ENCODE measurements at regions not wholly inside any gene's neighbourhood (a gene's known extent, or its start where the extent isn't known, plus 50 kb on each side); places are given as distances from the start of the nearest gene placed in this dataset.

- Mint-ChIP-seq H3K4me3 (no peak overlapping the region), H3K27ac (no peak overlapping the region), H3K27me3 (ENCODE audit: low read depth) (no peaks in the 10 kb centered on the region), H3K4me1 (ENCODE audit: low read depth) (no peaks in the 10 kb centered on the region), H3K9me3 (no peaks in the 10 kb centered on the region), H3K36me3 (ENCODE audit: low read depth) (no peaks in the 10 kb centered on the region)
Measured at GRCh38 chr6:163857421-163857820, 442.9 kb downstream of the QKI start.

GRCh38 chr6:163850874-163851273, 436.4 kb downstream of the QKI start:
- Mint-ChIP-seq H3K4me1 (ENCODE audit: low read depth) (no peaks in the 10 kb centered on the region), H3K27me3 (ENCODE audit: low read depth) (no peaks in the 10 kb centered on the region), H3K27ac (no peak overlapping the region), H3K9me3 (peaks cover 13% of the 10 kb centered on the region), H3K36me3 (ENCODE audit: low read depth) (no peaks in the 10 kb centered on the region), H3K4me3 (no peak overlapping the region)

- Mint-ChIP-seq H3K4me1 (ENCODE audit: low read depth) (no peaks in the 10 kb centered on the region), H3K36me3 (ENCODE audit: low read depth) (no peaks in the 10 kb centered on the region), H3K9me3 (peaks cover 16% of the 10 kb centered on the region), H3K27ac (no peak overlapping the region), H3K27me3 (ENCODE audit: low read depth) (no peaks in the 10 kb centered on the region), H3K4me3 (no peak overlapping the region)
Measured at GRCh38 chr6:163844761-163845160, 430.2 kb downstream of the QKI start.

GRCh38 chr6:163844357-163844756, 429.8 kb downstream of the QKI start:
- Mint-ChIP-seq H3K36me3 (ENCODE audit: low read depth) (no peaks in the 10 kb centered on the region), H3K4me3 (no peak overlapping the region), H3K9me3 (peaks cover 16% of the 10 kb centered on the region), H3K4me1 (ENCODE audit: low read depth) (no peaks in the 10 kb centered on the region), H3K27ac (no peak overlapping the region), H3K27me3 (ENCODE audit: low read depth) (no peaks in the 10 kb centered on the region)

DNA sequence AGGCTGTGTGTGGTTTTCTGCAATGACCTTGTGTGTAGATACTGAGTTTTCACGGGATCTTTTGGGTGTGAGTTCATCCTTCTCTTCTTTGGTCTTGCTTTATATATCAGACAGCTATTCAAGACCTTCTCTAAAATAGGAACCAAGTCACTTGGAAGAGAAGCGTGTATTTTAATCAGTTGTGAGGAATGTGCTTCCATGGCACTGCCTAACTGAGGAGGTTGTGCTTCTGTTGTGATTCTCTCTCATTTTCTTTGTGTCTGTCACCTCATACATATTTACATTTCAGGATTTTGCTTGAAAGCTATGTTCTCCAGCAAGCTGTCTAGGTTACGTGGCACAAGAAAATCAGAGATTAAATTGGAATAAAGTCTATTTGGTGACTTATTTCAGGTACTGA, 428.7 kb downstream of the QKI start:
- Mint-ChIP-seq H3K27ac (no peak overlapping the region), H3K4me3 (no peak overlapping the region), H3K4me1 (ENCODE audit: low read depth) (no peaks in the 10 kb centered on the region), H3K9me3 (peaks cover 16% of the 10 kb centered on the region), H3K36me3 (ENCODE audit: low read depth) (no peaks in the 10 kb centered on the region), H3K27me3 (ENCODE audit: low read depth) (no peaks in the 10 kb centered on the region)

GRCh38 chr6:163842467-163842866, 427.9 kb downstream of the QKI start:
- H3K4me1 Mint-ChIP-seq (ENCODE audit: low read depth), result no peaks in the 10 kb centered on the region
- peaks cover 16% of the 10 kb centered on the region for H3K9me3 Mint-ChIP-seq
- no peaks in the 10 kb centered on the region for H3K27me3 Mint-ChIP-seq (ENCODE audit: low read depth)
- H3K36me3 Mint-ChIP-seq (ENCODE audit: low read depth), result no peaks in the 10 kb centered on the region
- no peak overlapping the region for H3K4me3 Mint-ChIP-seq
- H3K27ac Mint-ChIP-seq, result no peak overlapping the region

GRCh38 chr6:163841733-163842132, 427.2 kb downstream of the QKI start:
- no peak overlapping the region for H3K27ac Mint-ChIP-seq
- H3K27me3 Mint-ChIP-seq (ENCODE audit: low read depth), result no peaks in the 10 kb centered on the region
- no peak overlapping the region for H3K4me3 Mint-ChIP-seq
- H3K9me3 Mint-ChIP-seq, result peaks cover 16% of the 10 kb centered on the region
- H3K4me1 Mint-ChIP-seq (ENCODE audit: low read depth), result no peaks in the 10 kb centered on the region
- H3K36me3 Mint-ChIP-seq (ENCODE audit: low read depth), result no peaks in the 10 kb centered on the region

GRCh38 chr6:163841326-163841725, 426.8 kb downstream of the QKI start:
- no peaks in the 10 kb centered on the region for H3K36me3 Mint-ChIP-seq (ENCODE audit: low read depth)
- no peak overlapping the region for H3K27ac Mint-ChIP-seq
- no peak overlapping the region for H3K4me3 Mint-ChIP-seq
- H3K9me3 Mint-ChIP-seq, result peaks cover 16% of the 10 kb centered on the region
- no peaks in the 10 kb centered on the region for H3K4me1 Mint-ChIP-seq (ENCODE audit: low read depth)
- H3K27me3 Mint-ChIP-seq (ENCODE audit: low read depth), result no peaks in the 10 kb centered on the region

DNA sequence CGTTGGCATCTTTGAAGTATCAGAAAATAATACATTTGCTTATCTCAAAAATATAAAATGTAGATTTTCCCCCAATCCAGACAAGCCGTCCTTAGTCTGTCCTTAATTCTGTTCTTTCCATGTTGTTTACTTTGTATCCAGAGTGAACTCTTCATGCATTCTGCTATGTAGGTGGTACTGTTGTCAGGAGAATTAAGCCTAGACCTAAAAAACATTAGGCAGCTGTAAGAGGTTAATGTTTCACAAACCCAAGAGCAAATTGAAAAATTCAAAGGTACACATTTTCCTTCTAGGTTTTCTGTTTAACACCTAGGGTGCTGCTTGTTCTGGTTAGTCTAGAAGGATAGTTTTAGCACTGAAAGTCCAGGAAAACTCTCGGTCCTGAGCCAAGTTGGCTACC, 426.4 kb downstream of the QKI start:
- H3K27ac Mint-ChIP-seq, result no peak overlapping the region
- peaks cover 16% of the 10 kb centered on the region for H3K9me3 Mint-ChIP-seq
- no peaks in the 10 kb centered on the region for H3K36me3 Mint-ChIP-seq (ENCODE audit: low read depth)
- no peaks in the 10 kb centered on the region for H3K4me1 Mint-ChIP-seq (ENCODE audit: low read depth)
- no peaks in the 10 kb centered on the region for H3K27me3 Mint-ChIP-seq (ENCODE audit: low read depth)
- H3K4me3 Mint-ChIP-seq, result no peak overlapping the region

DNA sequence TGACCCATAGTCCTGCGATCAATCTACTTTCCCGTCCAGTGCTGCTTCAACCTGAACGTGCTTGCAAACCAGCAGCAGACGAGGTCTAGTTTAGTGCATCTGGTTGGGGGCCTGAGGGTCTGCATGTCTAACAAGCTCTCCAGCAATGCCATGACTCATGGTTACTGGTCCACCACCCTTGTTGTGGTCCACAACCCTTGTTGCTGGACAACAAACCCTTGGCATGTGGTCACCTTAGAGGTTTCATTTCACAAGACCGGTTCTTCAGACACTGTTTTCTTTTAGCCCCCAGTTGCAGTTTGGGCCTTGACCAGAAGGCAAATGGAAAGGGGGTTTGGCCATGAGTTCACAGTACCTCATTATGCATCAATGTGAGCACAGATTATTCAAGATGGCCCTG, 424.8 kb downstream of the QKI start:
- no peaks in the 10 kb centered on the region for H3K36me3 Mint-ChIP-seq (ENCODE audit: low read depth)
- H3K4me3 Mint-ChIP-seq, result no peak overlapping the region
- H3K27ac Mint-ChIP-seq, result no peak overlapping the region
- H3K4me1 Mint-ChIP-seq (ENCODE audit: low read depth), result no peaks in the 10 kb centered on the region
- peaks cover 16% of the 10 kb centered on the region for H3K9me3 Mint-ChIP-seq
- H3K27me3 Mint-ChIP-seq (ENCODE audit: low read depth), result no peaks in the 10 kb centered on the region

GRCh38 chr6:163837691-163838431, 423.3 kb downstream of the QKI start:
- Mint-ChIP-seq H3K9me3 (peaks cover 13% of the 10 kb centered on the region), H3K4me1 (ENCODE audit: low read depth) (no peaks in the 10 kb centered on the region), H3K4me3 (no peak overlapping the region), H3K36me3 (ENCODE audit: low read depth) (no peaks in the 10 kb centered on the region), H3K27me3 (ENCODE audit: low read depth) (no peaks in the 10 kb centered on the region), H3K27ac (no peak overlapping the region)

DNA sequence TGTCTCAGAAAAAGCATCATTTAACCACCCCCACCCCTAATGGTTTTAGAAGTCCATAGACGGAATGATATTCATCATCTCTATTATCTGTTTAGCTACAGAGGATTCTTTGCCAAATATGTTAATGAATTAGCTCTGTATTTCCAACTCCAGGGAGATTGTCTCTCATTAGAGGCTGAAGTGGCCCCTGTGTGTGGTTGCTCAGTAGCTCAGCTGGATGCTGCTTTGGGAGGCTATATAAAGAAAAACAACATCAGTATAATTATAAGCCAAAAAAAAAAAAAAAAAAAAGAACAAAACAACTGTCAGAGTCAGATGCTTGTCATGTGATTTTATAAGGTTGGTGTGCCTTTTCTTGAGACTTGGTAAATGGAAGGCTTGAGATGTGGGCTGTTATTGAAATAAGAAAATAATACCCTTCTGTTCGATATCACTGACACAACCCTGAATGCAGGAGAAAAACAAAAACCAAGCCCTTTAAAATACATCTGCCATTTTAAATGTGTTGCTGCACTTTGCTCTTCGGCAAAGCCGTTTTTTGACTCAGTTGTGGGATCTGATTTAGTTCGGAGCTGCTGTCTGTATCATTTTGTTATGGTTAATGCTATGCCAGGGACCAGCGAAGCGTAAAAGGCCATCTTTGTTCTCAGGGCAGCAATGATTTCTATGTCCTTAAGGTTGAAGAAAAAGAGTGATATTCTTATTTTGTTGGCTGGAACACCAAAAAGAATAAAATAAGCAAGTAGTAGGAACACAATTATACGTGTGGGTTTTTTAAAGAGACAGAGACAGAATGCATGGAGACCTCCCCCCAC, 422.6 kb downstream of the QKI start:
- H3K9me3 Mint-ChIP-seq, result peaks cover 10% of the 10 kb centered on the region
- no peak overlapping the region for H3K27ac Mint-ChIP-seq
- H3K4me3 Mint-ChIP-seq, result no peak overlapping the region
- no peaks in the 10 kb centered on the region for H3K36me3 Mint-ChIP-seq (ENCODE audit: low read depth)
- H3K27me3 Mint-ChIP-seq (ENCODE audit: low read depth), result no peaks in the 10 kb centered on the region
- H3K4me1 Mint-ChIP-seq (ENCODE audit: low read depth), result no peaks in the 10 kb centered on the region

GRCh38 chr6:163835439-163836171, 421.1 kb downstream of the QKI start:
- no peak overlapping the region for H3K4me3 Mint-ChIP-seq
- H3K4me1 Mint-ChIP-seq (ENCODE audit: low read depth), result no peaks in the 10 kb centered on the region
- H3K9me3 Mint-ChIP-seq, result no peaks in the 10 kb centered on the region
- H3K27me3 Mint-ChIP-seq (ENCODE audit: low read depth), result no peaks in the 10 kb centered on the region
- H3K27ac Mint-ChIP-seq, result no peak overlapping the region
- no peaks in the 10 kb centered on the region for H3K36me3 Mint-ChIP-seq (ENCODE audit: low read depth)

DNA sequence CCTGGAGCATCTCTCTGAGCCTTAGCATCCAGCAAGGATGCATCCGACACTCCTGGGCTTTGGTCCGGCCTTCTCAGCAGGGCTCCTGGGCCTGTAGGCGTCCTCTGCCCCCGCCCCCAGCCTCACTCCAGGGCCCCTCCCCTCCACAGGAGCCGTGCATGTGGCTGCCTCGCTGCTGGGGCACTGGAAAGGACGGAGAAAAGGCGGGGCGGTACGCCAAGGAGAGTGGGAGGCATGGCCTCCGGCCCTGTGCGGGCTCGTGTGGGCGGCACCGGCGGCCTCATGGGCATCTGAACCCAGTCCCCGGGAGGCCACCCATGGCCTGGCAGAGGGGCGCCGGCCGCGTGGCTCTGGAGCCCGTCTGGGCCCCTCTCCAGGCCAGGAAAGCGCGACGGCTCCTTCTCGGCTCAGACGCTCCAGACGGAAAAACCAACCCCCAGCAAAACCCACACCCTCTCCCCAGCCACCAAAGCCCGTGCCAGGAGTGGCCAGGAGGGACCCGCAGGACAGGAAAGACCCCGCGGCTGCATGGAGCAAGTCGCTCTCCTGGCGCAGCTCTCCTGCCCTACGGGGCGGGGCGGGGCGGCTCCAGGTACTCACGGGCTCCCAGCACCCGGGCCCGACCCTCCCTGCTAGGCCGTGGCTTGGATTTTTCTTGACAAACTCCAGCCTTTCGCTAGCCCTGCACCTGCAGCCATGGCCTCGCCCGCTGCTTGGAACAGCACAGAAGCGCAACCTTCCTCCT, 419.9 kb downstream of the QKI start:
- no peak overlapping the region for H3K4me3 Mint-ChIP-seq

More for the DNA sequence above, 419.9 kb downstream of the QKI start:
- no peaks in the 10 kb centered on the region for H3K27me3 Mint-ChIP-seq (ENCODE audit: low read depth)
- no peaks in the 10 kb centered on the region for H3K4me1 Mint-ChIP-seq (ENCODE audit: low read depth)
- H3K36me3 Mint-ChIP-seq (ENCODE audit: low read depth), result no peaks in the 10 kb centered on the region
- H3K27ac Mint-ChIP-seq, result no peak overlapping the region
- no peaks in the 10 kb centered on the region for H3K9me3 Mint-ChIP-seq

All from T-helper 1 cell treated with Interleukin-12 subunit alpha and Interleukin-12 subunit beta and Interleukin-4 antibody, amounts not matched to agents 30 μg/mL and 1 μg/mL, for 36 hours (primary cell).